GM18498 (cell line): ENCODE measurements at regions not wholly inside any gene's neighbourhood (a gene's known extent, or its start where the extent isn't known, plus 50 kb on each side); places are given as distances from the start of the nearest gene placed in this dataset.

ENCODE experiments used
- ATAC-seq: cut with Tn5 transposase; IDR thresholded peaks from one replicate; pipeline ENCODE4 v1.9.1; 2021; ENCODE audit warnings: mild to moderate bottlenecking, moderate library complexity; ENCODE audit not compliant: unreplicated experiment

- ATAC-seq, result no peak
These were observed 51.5 kb upstream of the ARID1B start for GRCh38 chr6:156725712-156726111.

GRCh38 chr6:156720691-156721685, 56.2 kb upstream of the ARID1B start:
- ATAC-seq, result peak; percentile 50

- ATAC-seq, result peak; percentile 82
These were observed 57.2 kb upstream of the ARID1B start for GRCh38 chr6:156719720-156720563.

GRCh38 chr6:156719395-156719719, 57.8 kb upstream of the ARID1B start:
- no peak for ATAC-seq

GRCh38 chr6:156718647-156719394, 58.4 kb upstream of the ARID1B start:
- ATAC-seq, result no peak

- ATAC-seq, result no peak
These were observed 59.6 kb upstream of the ARID1B start for GRCh38 chr6:156717542-156717941.

GRCh38 chr6:156715839-156716238, 61.3 kb upstream of the ARID1B start:
- ATAC-seq, result no peak

- no peak for ATAC-seq
These were observed 63.6 kb upstream of the ARID1B start for GRCh38 chr6:156713548-156713947.

- no peak for ATAC-seq
These were observed 66.7 kb upstream of the ARID1B start for GRCh38 chr6:156710479-156710878.

GRCh38 chr6:156707818-156708217, 69.4 kb upstream of the ARID1B start:
- no peak for ATAC-seq

- ATAC-seq, result no peak
These were observed 73.5 kb upstream of the ARID1B start for GRCh38 chr6:156703719-156704118.

- ATAC-seq, result no peak
These were observed 75.2 kb upstream of the ARID1B start for GRCh38 chr6:156701966-156702365.

GRCh38 chr6:156700440-156701057, 76.6 kb upstream of the ARID1B start:
- ATAC-seq, result no peak

GRCh38 chr6:156699935-156700334, 77.2 kb upstream of the ARID1B start:
- ATAC-seq, result no peak

GRCh38 chr6:156699017-156699421, 78.2 kb upstream of the ARID1B start:
- peak; percentile 33 for ATAC-seq

- peak; percentile 84 for ATAC-seq
These were observed 78.8 kb upstream of the ARID1B start for GRCh38 chr6:156698239-156699016.

GRCh38 chr6:156697225-156697830, 79.8 kb upstream of the ARID1B start:
- peak; percentile 44 for ATAC-seq

GRCh38 chr6:156695742-156696141, 81.4 kb upstream of the ARID1B start:
- no peak for ATAC-seq

- ATAC-seq, result no peak
These were observed 82.5 kb upstream of the ARID1B start for GRCh38 chr6:156694679-156695078.
